AG09319 (cell line): ENCODE measurements at regions not wholly inside any gene's neighbourhood (a gene's known extent, or its start where the extent isn't known, plus 50 kb on each side); places are given as distances from the start of the nearest gene placed in this dataset.
"Not testable (repeated sequence)": the region's sequence is repeated elsewhere in the genome, so short reads cannot be mapped to it uniquely, and the experiment has no call there.

Source experiments
- DNase-seq: peaks from one replicate; pipeline ENCODE4 v3.0.0-alpha.2; 2010; ENCODE audit warnings: low read depth; ENCODE audit errors: extremely low read depth
- CTCF ChIP-seq: IDR thresholded peaks from 2 replicates; pipeline ENCODE4 v1.5.1; 2011; ENCODE audit warnings: low read depth, mild to moderate bottlenecking, inconsistent platforms, low read length, moderate library complexity

- no peak for TF ChIP-seq CTCF
- DNase-seq, result no peak
Measured at GRCh38 chr18:10352671-10353070, 101.8 kb upstream of the APCDD1 start.

GRCh38 chr18:10353791-10354190, 100.6 kb upstream of the APCDD1 start:
- no peak for TF ChIP-seq CTCF
- DNase-seq, result peak; percentile 43

- DNase-seq, result no peak
- no peak for TF ChIP-seq CTCF
Measured at GRCh38 chr18:10354241-10354811, 100.1 kb upstream of the APCDD1 start.

GRCh38 chr18:10354890-10355289, 99.5 kb upstream of the APCDD1 start:
- no peak for DNase-seq
- no peak for TF ChIP-seq CTCF

- not testable (repeated sequence) for DNase-seq
Measured at GRCh38 chr18:10356999-10357398, 97.4 kb upstream of the APCDD1 start.

GRCh38 chr18:10361660-10362059, 92.8 kb upstream of the APCDD1 start:
- no peak for DNase-seq
- TF ChIP-seq CTCF, result no peak

GRCh38 chr18:10365021-10365500, 89.4 kb upstream of the APCDD1 start:
- DNase-seq, result no peak
- no peak for TF ChIP-seq CTCF

GRCh38 chr18:10365901-10366300, 88.5 kb upstream of the APCDD1 start:
- no peak for DNase-seq
- TF ChIP-seq CTCF, result no peak
